GM19193 (cell line): ENCODE measurements at regions not wholly inside any gene's neighbourhood (a gene's known extent, or its start where the extent isn't known, plus 50 kb on each side); places are given as distances from the start of the nearest gene placed in this dataset.

ENCODE experiments used
- POLR2A ChIP-seq: IDR thresholded peaks from 4 replicates; pipeline ENCODE4 v1.6.1; 2011; ENCODE audit not compliant: insufficient read depth, insufficient read length; ENCODE audit errors: extremely low read depth

- no peak for TF ChIP-seq POLR2A
These were observed 349.8 kb upstream of the ARID1B start for GRCh38 chr6:156427345-156427744.

- no peak for TF ChIP-seq POLR2A
These were observed 351.7 kb upstream of the ARID1B start for GRCh38 chr6:156425359-156426020.

GRCh38 chr6:156423829-156424228 is 353.3 kb upstream of the ARID1B start:
- no peak for TF ChIP-seq POLR2A

- no peak for TF ChIP-seq POLR2A
These were observed 354.1 kb upstream of the ARID1B start for GRCh38 chr6:156423075-156423474.

GRCh38 chr6:156421933-156422332 is 355.2 kb upstream of the ARID1B start:
- no peak for TF ChIP-seq POLR2A

- no peak for TF ChIP-seq POLR2A
These were observed 356.8 kb upstream of the ARID1B start for GRCh38 chr6:156420172-156420993.

- no peak for TF ChIP-seq POLR2A
These were observed 357.6 kb upstream of the ARID1B start for GRCh38 chr6:156419594-156419993.

GRCh38 chr6:156418253-156418652 is 358.9 kb upstream of the ARID1B start:
- TF ChIP-seq POLR2A = no peak

- TF ChIP-seq POLR2A = no peak
These were observed 360.8 kb upstream of the ARID1B start for GRCh38 chr6:156416391-156416790.

- no peak for TF ChIP-seq POLR2A
These were observed 364.0 kb upstream of the ARID1B start for GRCh38 chr6:156413154-156413553.

- no peak for TF ChIP-seq POLR2A
These were observed 366.5 kb upstream of the ARID1B start for GRCh38 chr6:156410649-156411048.

GRCh38 chr6:156408655-156409054 is 368.5 kb upstream of the ARID1B start:
- TF ChIP-seq POLR2A = no peak

- no peak for TF ChIP-seq POLR2A
These were observed 369.8 kb upstream of the ARID1B start for GRCh38 chr6:156407334-156407733.

- no peak for TF ChIP-seq POLR2A
These were observed 370.5 kb upstream of the ARID1B start for GRCh38 chr6:156406688-156407087.

- no peak for TF ChIP-seq POLR2A
These were observed 371.1 kb upstream of the ARID1B start for GRCh38 chr6:156406099-156406498.

GRCh38 chr6:156402628-156403027 is 374.6 kb upstream of the ARID1B start:
- TF ChIP-seq POLR2A = no peak
